Activated CD8-positive, alpha-beta T cell treated with anti-CD3 and anti-CD28 coated beads for 36 hours (primary cell): ENCODE measurements at regions not wholly inside any gene's neighbourhood (a gene's known extent, or its start where the extent isn't known, plus 50 kb on each side); places are given as distances from the start of the nearest gene placed in this dataset.

Experiments
- ATAC-seq: fragments of 200-7000 bp; cut with Tn5 transposase; one replicate; pipeline ENCODE4 v1.10.0; 2021; ENCODE audit warnings: mild to moderate bottlenecking, moderate library complexity
- CTCF ChIA-PET: fragments of 350-600 bp; sonication (Branson Sonifier 250); formaldehyde crosslinking; loops from one replicate; lab custom pipeline; 2021; ENCODE audit warnings: antibody characterized with exemption; lab: Charles Lee
- POLR2A ChIA-PET: fragments of 350-600 bp; sonication (Branson Sonifier 250); formaldehyde crosslinking; loops from one replicate; lab custom pipeline; 2021; ENCODE audit warnings: antibody characterized with exemption; lab: Charles Lee
- DNase-seq: peaks from one replicate; pipeline ENCODE4 v3.0.0-alpha.2; 2020
- H3K27ac Mint-ChIP-seq: one replicate; pipeline ENCODE4 v1.8.0; 2021; ENCODE audit warnings: mild to moderate bottlenecking, mixed read lengths
- H3K27me3 Mint-ChIP-seq: one replicate; pipeline ENCODE4 v1.8.0; 2021; ENCODE audit warnings: mixed read lengths
- H3K36me3 Mint-ChIP-seq: one replicate; pipeline ENCODE4 v1.8.0; 2021; ENCODE audit warnings: low read depth, mixed read lengths
- H3K4me1 Mint-ChIP-seq: one replicate; pipeline ENCODE4 v1.8.0; 2021; ENCODE audit warnings: low read depth, mixed read lengths
- H3K4me3 Mint-ChIP-seq: one replicate; pipeline ENCODE4 v1.8.0; 2021; ENCODE audit warnings: mild to moderate bottlenecking, moderate library complexity, mixed read lengths
- H3K9me3 Mint-ChIP-seq: one replicate; pipeline ENCODE4 v1.8.0; 2021; ENCODE audit warnings: mixed read lengths
- CTCF ChIP-seq: fragments of 200-600 bp; IDR thresholded peaks from one replicate; pipeline ENCODE4 v1.8.0; 2022; ENCODE audit warnings: antibody characterized with exemption, mild to moderate bottlenecking
- intact Hi-C: fragments of 100-400 bp; cut with micrococcal nuclease; formaldehyde crosslinking; loops from one replicate; pipeline ENCODE4 v1.10.0; 2022

- Mint-ChIP-seq H3K9me3 (peaks cover 2% of the 10 kb centered on the region), H3K4me3 (no peak overlapping the region), H3K27me3 (no peaks in the 10 kb centered on the region), H3K27ac (no peak overlapping the region), H3K36me3 (no peaks in the 10 kb centered on the region), H3K4me1 (no peaks in the 10 kb centered on the region)
- TF ChIP-seq CTCF, result no peak
- CTCF ChIA-PET, result no interaction called here
- DNase-seq (no peak), ATAC-seq (no peak)
- POLR2A ChIA-PET, result no interaction called here
- intact Hi-C loops, result no loop called here
These were observed 120.7 kb upstream of the CTAGE1 start for GRCh38 chr18:22538426-22538825.

DNA sequence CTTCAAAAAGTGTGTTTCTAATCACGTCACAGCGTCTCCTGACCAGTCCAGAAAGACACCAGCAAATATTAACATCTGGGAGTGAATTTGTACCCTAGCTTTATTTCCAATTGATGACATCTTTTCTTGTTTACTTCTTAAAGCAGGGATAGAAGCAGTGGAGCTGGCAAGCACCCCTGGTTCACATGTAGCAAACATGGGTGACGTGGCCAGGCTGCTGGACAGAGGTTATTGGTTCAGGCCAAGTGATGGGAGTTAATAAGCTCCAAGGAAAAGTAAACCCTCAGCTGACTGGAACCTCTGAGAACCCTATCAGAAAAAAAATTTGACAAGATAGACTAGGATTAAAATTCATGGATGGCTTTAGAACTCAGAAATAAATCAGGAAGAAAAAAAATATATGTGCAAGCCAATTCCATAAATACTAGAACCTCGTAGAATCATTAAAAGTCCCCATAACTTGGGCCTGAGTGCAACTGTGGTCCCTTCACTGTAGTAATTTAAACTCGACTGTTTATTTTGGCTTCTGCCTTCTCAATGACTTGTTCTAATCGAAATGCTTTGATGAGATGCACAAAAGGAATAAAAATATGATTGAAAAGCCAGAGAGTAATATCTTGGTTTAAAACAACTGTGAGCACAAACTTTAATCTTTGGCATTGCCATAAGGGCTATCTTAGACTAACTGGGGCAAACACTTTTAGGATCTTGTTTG lies 121.5 kb upstream of the CTAGE1 start:
- ChIA-PET POLR2A (no interaction called here), CTCF (no interaction called here)
- DNase-seq, result no peak
- H3K4me3 Mint-ChIP-seq, result no peak overlapping the region
- no peak for ATAC-seq
- H3K27ac Mint-ChIP-seq, result no peak overlapping the region
- no peaks in the 10 kb centered on the region for H3K27me3 Mint-ChIP-seq
- H3K4me1 Mint-ChIP-seq, result no peaks in the 10 kb centered on the region
- no peaks in the 10 kb centered on the region for H3K36me3 Mint-ChIP-seq
- peaks cover 2% of the 10 kb centered on the region for H3K9me3 Mint-ChIP-seq
- intact Hi-C loops, result no loop called here
- TF ChIP-seq CTCF, result no peak

- DNase-seq (no peak), ATAC-seq (no peak)
- no peak overlapping the region for H3K4me3 Mint-ChIP-seq
- no peak overlapping the region for H3K27ac Mint-ChIP-seq
- H3K27me3 Mint-ChIP-seq, result no peaks in the 10 kb centered on the region
- no peaks in the 10 kb centered on the region for H3K4me1 Mint-ChIP-seq
- no peaks in the 10 kb centered on the region for H3K36me3 Mint-ChIP-seq
- intact Hi-C loops, result no loop called here
- no peak for TF ChIP-seq CTCF
- ChIA-PET POLR2A (no interaction called here), CTCF (no interaction called here)
- H3K9me3 Mint-ChIP-seq, result peaks cover 2% of the 10 kb centered on the region
These were observed 123.5 kb upstream of the CTAGE1 start for GRCh38 chr18:22541232-22541631.

DNA sequence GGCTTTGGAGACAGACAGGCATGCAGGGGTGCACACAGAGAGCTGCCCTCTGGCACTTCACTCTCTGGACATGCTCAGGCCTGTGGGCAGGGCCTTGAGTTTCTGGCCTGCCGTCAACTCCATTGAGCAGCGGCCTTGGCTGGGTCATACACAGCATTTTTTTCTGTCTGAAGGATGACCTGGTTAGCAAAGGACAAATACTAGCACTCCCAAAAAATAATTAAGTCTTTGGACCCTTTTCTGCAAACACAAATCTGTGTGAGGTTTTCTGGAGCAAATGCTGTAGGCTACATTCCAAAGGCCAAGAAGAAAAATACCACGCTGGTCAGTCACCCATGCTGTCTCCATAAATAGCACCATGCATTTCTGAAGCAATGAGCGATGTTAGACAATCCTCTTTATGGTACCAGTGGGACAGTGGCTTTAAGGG lies 124.7 kb upstream of the CTAGE1 start:
- ATAC-seq (no peak), DNase-seq (no peak)
- no peaks in the 10 kb centered on the region for H3K36me3 Mint-ChIP-seq
- intact Hi-C loops, result no loop called here
- H3K27ac Mint-ChIP-seq, result no peak overlapping the region
- peaks cover 2% of the 10 kb centered on the region for H3K9me3 Mint-ChIP-seq
- ChIA-PET CTCF (no interaction called here), POLR2A (no interaction called here)
- TF ChIP-seq CTCF, result no peak
- H3K4me1 Mint-ChIP-seq, result no peaks in the 10 kb centered on the region
- no peak overlapping the region for H3K4me3 Mint-ChIP-seq
- no peaks in the 10 kb centered on the region for H3K27me3 Mint-ChIP-seq

DNA sequence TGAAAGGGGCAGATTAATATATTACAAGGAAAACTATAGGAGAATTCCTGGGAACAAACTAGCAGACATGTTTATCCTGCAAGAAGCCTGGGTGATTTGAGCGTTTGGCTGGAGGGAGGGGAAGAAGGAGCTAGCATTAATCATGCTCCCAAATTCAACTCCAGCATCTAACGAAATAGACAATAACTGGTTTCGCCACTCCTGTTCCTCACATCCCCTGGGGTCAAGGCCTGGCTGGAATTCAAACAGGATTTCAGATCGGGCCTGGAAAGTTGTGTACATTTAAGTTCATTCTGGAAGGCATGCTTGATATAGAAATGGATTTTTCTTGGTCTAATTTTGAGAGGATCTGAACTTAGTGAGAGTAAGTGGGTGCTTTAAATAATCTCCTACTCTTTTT lies 126.1 kb upstream of the CTAGE1 start:
- Mint-ChIP-seq H3K27me3 (no peaks in the 10 kb centered on the region), H3K27ac (no peak overlapping the region), H3K36me3 (no peaks in the 10 kb centered on the region), H3K4me1 (no peaks in the 10 kb centered on the region), H3K9me3 (peaks cover 2% of the 10 kb centered on the region), H3K4me3 (no peak overlapping the region)
- ChIA-PET POLR2A (no interaction called here), CTCF (no interaction called here)
- no peak for TF ChIP-seq CTCF
- DNase-seq (no peak), ATAC-seq (no peak)
- intact Hi-C loops, result no loop called here
